Neural cell (in vitro differentiated cells): ENCODE measurements at regions not wholly inside any gene's neighbourhood (a gene's known extent, or its start where the extent isn't known, plus 50 kb on each side); places are given as distances from the start of the nearest gene placed in this dataset.

ENCODE experiments used
- H2AFZ ChIP-seq: fragments of 200-600, 300-800 bp; sonication (generic), shearing (Covaris generic); 2 replicates; pipeline ENCODE4 v1.6.0; 2014; ENCODE audit warnings: low read depth, mild to moderate bottlenecking, antibody characterized with exemption, low read length, moderate library complexity
- H3F3A ChIP-seq: fragments of 200-600 bp; shearing (Covaris generic); 2 replicates; pipeline ENCODE4 v1.6.1; 2016; ENCODE audit warnings: mild to moderate bottlenecking, moderate library complexity, mixed read lengths, antibody characterized with exemption, low read length; ENCODE audit not compliant: insufficient read depth, poor library complexity, severe bottlenecking
- H3K27ac ChIP-seq: fragments of 200-600, 300-800 bp; sonication (generic), shearing (Covaris generic); 2 replicates; pipeline ENCODE4 v1.5.1; 2014; ENCODE audit warnings: mild to moderate bottlenecking, low read length, moderate library complexity
- H3K27me3 ChIP-seq: fragments of 300-800, 200-600 bp; sonication (generic), shearing (Covaris generic); 2 replicates; pipeline ENCODE4 v1.6.0; 2014; ENCODE audit warnings: mild to moderate bottlenecking, low read depth, low read length, moderate library complexity; ENCODE audit not compliant: insufficient read depth
- H3K36me3 ChIP-seq: fragments of 300-800, 200-600 bp; sonication (generic), shearing (Covaris generic); 2 replicates; pipeline ENCODE4 v1.5.1; 2014; ENCODE audit warnings: mild to moderate bottlenecking, antibody characterized with exemption, low read length, moderate library complexity; ENCODE audit not compliant: insufficient read depth
- H3K4me2 ChIP-seq: fragments of 300-800, 200-600 bp; sonication (generic), shearing (Covaris generic); 2 replicates; pipeline ENCODE4 v1.6.0; 2014; ENCODE audit warnings: mild to moderate bottlenecking, low read length
- H3K4me3 ChIP-seq: fragments of 300-800, 200-600 bp; sonication (generic), shearing (Covaris generic); 2 replicates; pipeline ENCODE4 v1.5.1; 2014; ENCODE audit warnings: mild to moderate bottlenecking, low read length, moderate library complexity
- H3K79me2 ChIP-seq: fragments of 200-600 bp; shearing (Covaris generic); replicated peaks from 2 replicates; pipeline ENCODE4 v1.6.0; 2014; ENCODE audit warnings: mild to moderate bottlenecking, low read length, moderate library complexity; ENCODE audit not compliant: insufficient read depth
- H3K9ac ChIP-seq: fragments of 300-800, 200-600 bp; sonication (generic), shearing (Covaris generic); 2 replicates; pipeline ENCODE4 v1.6.1; 2016; ENCODE audit warnings: mild to moderate bottlenecking, low read length, mixed read lengths
- H3K9me2 ChIP-seq: fragments of 200-600 bp; shearing (Covaris generic); 2 replicates; pipeline ENCODE4 v1.6.1; 2016; ENCODE audit warnings: mild to moderate bottlenecking, low read length, mixed read lengths; ENCODE audit not compliant: insufficient read depth
- H3K9me3 ChIP-seq: fragments of 200-600, 300-800 bp; sonication (generic), shearing (Covaris generic); 2 replicates; pipeline ENCODE4 v1.6.1; 2016; ENCODE audit warnings: mild to moderate bottlenecking, mixed run types, low read length, moderate library complexity, mixed read lengths
- H4K20me1 ChIP-seq: fragments of 200-600 bp; shearing (Covaris generic); 2 replicates; pipeline ENCODE4 v1.6.1; 2016; ENCODE audit warnings: mild to moderate bottlenecking, mixed run types; ENCODE audit not compliant: insufficient read depth
- EP300 ChIP-seq: fragments of 450-650 bp; conservative IDR thresholded peaks from 2 replicates; pipeline ENCODE4 v1.6.1; 2014; ENCODE audit warnings: antibody characterized with exemption, mild to moderate bottlenecking, moderate library complexity; ENCODE audit not compliant: poor library complexity, severe bottlenecking
- EZH2 ChIP-seq: fragments of 200-600, 300-800 bp; shearing (Covaris generic), sonication (generic); IDR thresholded peaks from 2 replicates; pipeline ENCODE4 v1.6.1; 2014; ENCODE audit warnings: antibody characterized with exemption, low read length, borderline replicate concordance, mild to moderate bottlenecking; ENCODE audit not compliant: insufficient read depth, poor library complexity, severe bottlenecking
- MXI1 ChIP-seq: fragments of 450-650 bp; conservative IDR thresholded peaks from 2 replicates; pipeline ENCODE4 v1.6.1; 2014; ENCODE audit warnings: antibody characterized with exemption, mild to moderate bottlenecking; ENCODE audit not compliant: poor library complexity, severe bottlenecking
- POLR2AphosphoS5 ChIP-seq: IDR thresholded peaks from 2 replicates; pipeline ENCODE4 v1.6.1; 2012
- RAD21 ChIP-seq: fragments of 450-650 bp; conservative IDR thresholded peaks from 2 replicates; pipeline ENCODE4 v1.6.1; 2014; ENCODE audit warnings: antibody characterized with exemption, mild to moderate bottlenecking, moderate library complexity
- REST ChIP-seq: IDR thresholded peaks from 2 replicates; pipeline ENCODE4 v1.6.1; 2012; ENCODE audit warnings: borderline replicate concordance
- SMC3 ChIP-seq: fragments of 450-650 bp; conservative IDR thresholded peaks from 2 replicates; pipeline ENCODE4 v1.6.1; 2014; ENCODE audit warnings: antibody characterized with exemption, mild to moderate bottlenecking, moderate library complexity; ENCODE audit not compliant: poor library complexity
- TAF1 ChIP-seq: IDR thresholded peaks from 2 replicates; pipeline ENCODE4 v1.6.1; 2012; ENCODE audit warnings: low read depth
- TF ChIP-seq, protein P1 (sequence below): fragments of 450-650 bp; IDR thresholded peaks from 2 replicates; pipeline ENCODE4 v1.5.1; 2014; ENCODE audit warnings: antibody characterized with exemption, mild to moderate bottlenecking, moderate library complexity; ENCODE audit not compliant: poor library complexity, severe bottlenecking

DNA sequence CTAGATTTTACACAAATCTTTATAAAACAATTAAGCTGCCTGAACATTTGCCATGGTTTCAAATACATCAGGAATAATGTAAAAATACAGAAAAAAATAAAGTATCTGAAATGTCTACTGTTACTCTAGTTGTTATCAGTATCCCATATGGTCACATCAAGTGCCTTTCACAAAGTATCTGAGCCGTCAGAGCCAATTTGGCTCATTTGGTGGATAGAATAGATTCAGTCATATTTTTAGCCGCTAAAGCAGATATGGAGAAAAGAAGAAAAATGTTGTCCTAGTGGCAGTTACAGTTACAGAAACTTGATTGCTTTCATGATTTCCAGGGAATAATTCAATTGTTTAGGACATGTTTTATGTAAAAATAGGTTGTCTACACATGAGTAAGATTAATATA lies 641.1 kb downstream of the RAPGEF2 start:
- no peak overlapping the region for H3K9ac ChIP-seq
- H4K20me1 ChIP-seq, result no peaks in the 10 kb centered on the region
- no peak overlapping the region for H3K4me2 ChIP-seq
- no peak overlapping the region for H3K4me3 ChIP-seq
- H3K27ac ChIP-seq, result no peak overlapping the region
- no peak overlapping the region for H2AFZ ChIP-seq
- no peaks in the 10 kb centered on the region for H3K9me2 ChIP-seq
- no peaks in the 10 kb centered on the region for H3K79me2 ChIP-seq
- H3K36me3 ChIP-seq, result no peaks in the 10 kb centered on the region
- TF ChIP-seq REST, result no peak
- TF ChIP-seq SMC3, result no peak
- TF ChIP-seq EP300, result no peak
- no peaks in the 10 kb centered on the region for H3K27me3 ChIP-seq
- no peaks in the 10 kb centered on the region for H3K9me3 ChIP-seq
- no peaks in the 10 kb centered on the region for H3F3A ChIP-seq

- Histone ChIP-seq H3F3A (no peaks in the 10 kb centered on the region), H3K4me2 (no peak overlapping the region), H2AFZ (no peak overlapping the region), H3K9ac (no peak overlapping the region), H4K20me1 (no peaks in the 10 kb centered on the region), H3K27me3 (no peaks in the 10 kb centered on the region), H3K79me2 (no peaks in the 10 kb centered on the region), H3K4me3 (no peak overlapping the region), H3K9me2 (no peaks in the 10 kb centered on the region), H3K9me3 (no peaks in the 10 kb centered on the region), H3K27ac (no peak overlapping the region), H3K36me3 (no peaks in the 10 kb centered on the region)
- TF ChIP-seq, protein P1, sequence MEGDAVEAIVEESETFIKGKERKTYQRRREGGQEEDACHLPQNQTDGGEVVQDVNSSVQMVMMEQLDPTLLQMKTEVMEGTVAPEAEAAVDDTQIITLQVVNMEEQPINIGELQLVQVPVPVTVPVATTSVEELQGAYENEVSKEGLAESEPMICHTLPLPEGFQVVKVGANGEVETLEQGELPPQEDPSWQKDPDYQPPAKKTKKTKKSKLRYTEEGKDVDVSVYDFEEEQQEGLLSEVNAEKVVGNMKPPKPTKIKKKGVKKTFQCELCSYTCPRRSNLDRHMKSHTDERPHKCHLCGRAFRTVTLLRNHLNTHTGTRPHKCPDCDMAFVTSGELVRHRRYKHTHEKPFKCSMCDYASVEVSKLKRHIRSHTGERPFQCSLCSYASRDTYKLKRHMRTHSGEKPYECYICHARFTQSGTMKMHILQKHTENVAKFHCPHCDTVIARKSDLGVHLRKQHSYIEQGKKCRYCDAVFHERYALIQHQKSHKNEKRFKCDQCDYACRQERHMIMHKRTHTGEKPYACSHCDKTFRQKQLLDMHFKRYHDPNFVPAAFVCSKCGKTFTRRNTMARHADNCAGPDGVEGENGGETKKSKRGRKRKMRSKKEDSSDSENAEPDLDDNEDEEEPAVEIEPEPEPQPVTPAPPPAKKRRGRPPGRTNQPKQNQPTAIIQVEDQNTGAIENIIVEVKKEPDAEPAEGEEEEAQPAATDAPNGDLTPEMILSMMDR, result no peak
- no peak for TF ChIP-seq REST
- no peak for TF ChIP-seq RAD21
- no peak for TF ChIP-seq TAF1
- TF ChIP-seq EP300, result no peak
- TF ChIP-seq POLR2AphosphoS5, result no peak
- no peak for TF ChIP-seq EZH2
- TF ChIP-seq SMC3, result no peak
- no peak for TF ChIP-seq MXI1
These were observed 645.1 kb downstream of the RAPGEF2 start for GRCh38 chr4:159747983-159748382.
